ENCODE measurements at regions not wholly inside any gene's neighbourhood (a gene's known extent, or its start where the extent isn't known, plus 50 kb on each side); places are given as distances from the start of the nearest gene placed in this dataset. TPM values are rescaled to one million over a fixed set of nuclear protein-coding genes. Genes with fewer than 3 reads are reported as not detected.

- DNase-seq (ENCODE audit: low read depth) = no peak
Measured at GRCh38 chr4:182190306-182190705, 52.9 kb upstream of the TENM3 start.

- peak; percentile 7 for DNase-seq (ENCODE audit: low read depth)
Measured at GRCh38 chr4:182192511-182193181, 50.6 kb upstream of the TENM3 start.

DNA sequence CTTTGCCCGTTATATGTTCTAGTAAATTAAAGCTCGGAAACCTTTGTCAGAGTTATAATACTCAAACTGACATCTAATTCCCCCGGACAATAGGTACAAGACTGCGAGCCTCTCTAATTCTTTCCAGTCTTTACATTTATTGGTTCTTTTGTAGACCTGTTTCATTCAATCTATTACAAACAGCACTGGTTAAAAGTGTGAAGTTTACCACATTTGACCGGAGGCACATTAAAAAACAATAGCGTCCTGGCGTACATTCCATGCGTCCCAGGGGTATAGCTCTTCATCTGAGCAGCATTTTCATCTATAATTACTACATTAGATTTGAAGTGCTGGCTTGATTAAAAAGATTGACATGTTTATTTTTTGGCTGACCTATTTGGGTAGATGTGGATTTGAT lies 49.9 kb upstream of the TENM3 start:
- no peak for DNase-seq (ENCODE audit: low read depth)

Small RNA genes in the stretch of these regions (small RNA-seq; reads per million reads assigned to genes)
- gene AC018710.1 (not detected), gene AC019235.1 (not detected), gene MIR1305 (not detected), gene RF00571 (not detected), gene RN7SKP13 (not detected), gene RNA5SP173 (0.07 reads per million), gene RNU1-45P (not detected)

Data from HT1080 (cell line).